Suprapubic skin (tissue), 4 donors: ENCODE measurements at regions not wholly inside any gene's neighbourhood (a gene's known extent, or its start where the extent isn't known, plus 50 kb on each side); places are given as distances from the start of the nearest gene placed in this dataset.

Experiments used
- EP300 ChIP-seq: sonication (generic); formaldehyde crosslinking; IDR thresholded peaks from one replicate; pipeline ENCODE4 v1.6.1; 2017; ENCODE audit warnings: antibody characterized with exemption
- POLR2A ChIP-seq, 2 donors: fragments of 450-650 bp; IDR thresholded peaks; one replicate each; pipeline ENCODE4 v1.6.1; 2017; ENCODE audit warnings: antibody characterized with exemption in 2 of 2, mild to moderate bottlenecking in 2 of 2, moderate library complexity in 2 of 2
- POLR2AphosphoS5 ChIP-seq, 3 donors: sonication (generic); formaldehyde crosslinking; IDR thresholded peaks; one replicate each; pipeline ENCODE4 v1.6.1; 2017; ENCODE audit warnings: antibody characterized with exemption in 3 of 3
- TF ChIP-seq, protein P1 (sequence below), 2 donors: fragments of 200-600 bp in 1 of 2; fragments of 450-650 bp in 1 of 2; sonication (generic) in 1 of 2; IDR thresholded peaks; one replicate each; pipeline ENCODE4 v1.5.1; 2016 to 2019; ENCODE audit warnings: antibody characterized with exemption in 2 of 2, mild to moderate bottlenecking in 1 of 2, moderate library complexity in 1 of 2

DNA sequence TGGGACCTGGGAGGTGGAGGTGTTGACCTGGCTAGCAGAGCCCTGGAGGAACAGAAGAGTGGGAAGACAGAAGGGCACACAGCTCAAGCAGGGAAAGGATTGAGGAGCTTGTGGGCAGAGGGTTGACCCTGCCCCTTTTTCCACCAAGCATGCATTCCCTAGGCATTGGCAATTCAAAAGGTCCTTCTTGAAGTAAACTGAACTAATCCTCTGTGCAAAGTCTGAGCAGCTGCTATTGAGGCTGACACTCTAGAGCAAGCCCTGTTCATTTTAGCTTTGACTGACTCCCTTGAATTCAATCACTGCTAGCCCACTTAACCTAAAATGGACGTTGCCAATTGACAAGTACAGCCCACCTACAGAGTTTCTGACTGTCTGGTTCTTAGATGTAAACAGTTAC, 116.5 kb upstream of the TNS3 start:
- TF ChIP-seq POLR2AphosphoS5 (IDR thresholded peaks at IDR 0.05) (no peak), EP300 (no peak), POLR2A (IDR thresholded peaks at IDR 0.05) (no peak)
- TF ChIP-seq, protein P1, sequence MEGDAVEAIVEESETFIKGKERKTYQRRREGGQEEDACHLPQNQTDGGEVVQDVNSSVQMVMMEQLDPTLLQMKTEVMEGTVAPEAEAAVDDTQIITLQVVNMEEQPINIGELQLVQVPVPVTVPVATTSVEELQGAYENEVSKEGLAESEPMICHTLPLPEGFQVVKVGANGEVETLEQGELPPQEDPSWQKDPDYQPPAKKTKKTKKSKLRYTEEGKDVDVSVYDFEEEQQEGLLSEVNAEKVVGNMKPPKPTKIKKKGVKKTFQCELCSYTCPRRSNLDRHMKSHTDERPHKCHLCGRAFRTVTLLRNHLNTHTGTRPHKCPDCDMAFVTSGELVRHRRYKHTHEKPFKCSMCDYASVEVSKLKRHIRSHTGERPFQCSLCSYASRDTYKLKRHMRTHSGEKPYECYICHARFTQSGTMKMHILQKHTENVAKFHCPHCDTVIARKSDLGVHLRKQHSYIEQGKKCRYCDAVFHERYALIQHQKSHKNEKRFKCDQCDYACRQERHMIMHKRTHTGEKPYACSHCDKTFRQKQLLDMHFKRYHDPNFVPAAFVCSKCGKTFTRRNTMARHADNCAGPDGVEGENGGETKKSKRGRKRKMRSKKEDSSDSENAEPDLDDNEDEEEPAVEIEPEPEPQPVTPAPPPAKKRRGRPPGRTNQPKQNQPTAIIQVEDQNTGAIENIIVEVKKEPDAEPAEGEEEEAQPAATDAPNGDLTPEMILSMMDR (IDR thresholded peaks at IDR 0.05) = no peak
